22Rv1 (cell line): ENCODE measurements at regions not wholly inside any gene's neighbourhood (a gene's known extent, or its start where the extent isn't known, plus 50 kb on each side); places are given as distances from the start of the nearest gene placed in this dataset.

Source experiments
- H3K27ac ChIP-seq: fragments of 450-650 bp; 2 replicates; pipeline ENCODE4 v1.5.1; 2017
- ZFX ChIP-seq: fragments of 450-650 bp; IDR thresholded peaks from 2 replicates; pipeline ENCODE4 v1.6.1; 2017; ENCODE audit warnings: antibody characterized with exemption, borderline replicate concordance
- TF ChIP-seq, protein P1 (sequence below): fragments of 450-650 bp; IDR thresholded peaks from 2 replicates; pipeline ENCODE4 v1.5.1; 2017; ENCODE audit warnings: mild to moderate bottlenecking

DNA sequence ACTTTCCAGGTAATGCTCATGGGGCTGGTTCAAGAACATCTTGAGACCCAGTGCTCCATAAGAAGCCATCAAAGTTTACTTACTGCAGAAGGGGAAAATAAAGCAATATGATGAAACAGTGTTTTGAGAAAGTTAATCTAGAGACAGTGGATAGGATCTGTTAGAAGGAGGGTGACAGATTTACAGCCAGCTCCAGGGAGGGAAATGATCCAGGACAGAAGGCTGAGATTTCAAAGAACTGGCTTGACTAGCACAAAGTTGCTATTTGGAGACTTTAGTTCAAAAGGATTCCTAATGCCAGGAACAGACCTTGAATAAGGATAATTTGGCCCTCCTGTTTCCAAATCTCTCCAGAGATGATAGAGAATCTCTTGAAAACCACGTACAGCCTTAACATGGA, 166.5 kb upstream of the NECTIN3 start:
- no peak for TF ChIP-seq ZFX
- TF ChIP-seq, protein P1, sequence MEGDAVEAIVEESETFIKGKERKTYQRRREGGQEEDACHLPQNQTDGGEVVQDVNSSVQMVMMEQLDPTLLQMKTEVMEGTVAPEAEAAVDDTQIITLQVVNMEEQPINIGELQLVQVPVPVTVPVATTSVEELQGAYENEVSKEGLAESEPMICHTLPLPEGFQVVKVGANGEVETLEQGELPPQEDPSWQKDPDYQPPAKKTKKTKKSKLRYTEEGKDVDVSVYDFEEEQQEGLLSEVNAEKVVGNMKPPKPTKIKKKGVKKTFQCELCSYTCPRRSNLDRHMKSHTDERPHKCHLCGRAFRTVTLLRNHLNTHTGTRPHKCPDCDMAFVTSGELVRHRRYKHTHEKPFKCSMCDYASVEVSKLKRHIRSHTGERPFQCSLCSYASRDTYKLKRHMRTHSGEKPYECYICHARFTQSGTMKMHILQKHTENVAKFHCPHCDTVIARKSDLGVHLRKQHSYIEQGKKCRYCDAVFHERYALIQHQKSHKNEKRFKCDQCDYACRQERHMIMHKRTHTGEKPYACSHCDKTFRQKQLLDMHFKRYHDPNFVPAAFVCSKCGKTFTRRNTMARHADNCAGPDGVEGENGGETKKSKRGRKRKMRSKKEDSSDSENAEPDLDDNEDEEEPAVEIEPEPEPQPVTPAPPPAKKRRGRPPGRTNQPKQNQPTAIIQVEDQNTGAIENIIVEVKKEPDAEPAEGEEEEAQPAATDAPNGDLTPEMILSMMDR = no peak
- no peak overlapping the region for H3K27ac ChIP-seq

DNA sequence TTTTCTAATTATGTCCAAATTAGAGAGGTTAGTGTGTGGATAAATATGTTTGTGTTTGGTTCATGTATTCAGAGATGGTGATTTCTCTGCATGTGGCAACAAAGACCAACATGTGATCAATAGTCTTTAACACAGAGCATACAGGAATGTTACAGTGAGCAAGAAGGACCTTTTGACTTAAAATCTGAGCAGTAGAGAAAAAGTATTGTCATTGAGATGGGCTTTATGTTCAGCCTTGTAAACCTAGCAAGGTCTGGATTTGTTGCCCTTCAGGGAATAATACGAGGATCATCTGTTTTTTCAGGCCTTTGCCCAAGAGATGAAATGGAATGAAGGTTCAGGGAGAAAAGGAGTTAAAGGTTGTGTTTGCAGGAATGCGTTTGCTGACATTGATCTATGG, 161.8 kb upstream of the NECTIN3 start:
- H3K27ac ChIP-seq = no peak overlapping the region
- no peak for TF ChIP-seq ZFX
- TF ChIP-seq, protein P1 = no peak

DNA sequence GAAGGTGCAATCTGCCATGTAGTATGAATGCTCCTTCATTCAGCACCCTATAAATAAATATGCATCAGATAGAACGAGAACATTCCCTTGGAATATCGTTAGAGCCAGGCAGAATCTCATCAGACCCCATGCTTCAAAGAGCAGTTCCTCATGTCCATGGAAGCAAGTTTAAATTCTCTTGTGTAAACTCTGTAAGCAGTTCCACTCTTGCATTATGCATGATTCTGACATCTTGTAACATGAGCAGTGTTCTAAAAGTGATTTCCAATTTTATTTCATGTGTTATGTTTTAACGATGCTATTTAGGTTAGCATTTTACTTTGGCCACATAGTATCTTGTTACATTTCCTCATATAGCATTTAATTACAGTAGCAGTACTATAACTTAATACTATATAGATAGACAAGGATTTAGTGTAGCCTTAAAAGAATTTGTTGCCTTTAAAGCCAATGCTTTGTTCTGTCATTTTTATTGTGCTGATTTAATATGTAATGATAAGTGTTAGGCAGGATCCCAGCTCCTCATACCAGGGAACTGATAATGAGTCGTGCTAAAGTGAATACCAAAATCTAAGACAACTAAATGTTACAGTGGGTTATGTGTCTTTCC, 161.2 kb upstream of the NECTIN3 start:
- no peak for TF ChIP-seq ZFX
- TF ChIP-seq, protein P1 = no peak
- no peak overlapping the region for H3K27ac ChIP-seq

DNA sequence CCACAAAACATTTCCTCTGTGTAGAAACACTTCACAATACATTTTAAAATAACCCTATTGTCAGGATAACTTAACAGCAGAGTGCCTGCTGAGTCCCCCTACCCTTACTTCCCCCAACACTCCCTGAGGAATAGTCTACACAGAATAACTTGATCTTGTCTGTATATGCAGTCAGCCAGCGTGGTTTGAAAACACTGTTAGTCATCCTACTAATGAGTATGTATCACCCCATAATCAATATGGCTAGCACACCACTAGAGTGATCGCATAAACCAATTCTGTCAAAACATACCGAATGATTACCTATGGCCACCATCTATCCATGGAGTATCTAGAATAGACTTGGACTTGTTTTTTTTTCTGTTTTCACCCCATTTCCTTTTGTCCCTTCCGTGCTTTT, 152.7 kb upstream of the NECTIN3 start:
- no peak for TF ChIP-seq ZFX
- TF ChIP-seq, protein P1 = no peak
- H3K27ac ChIP-seq = no peak overlapping the region

DNA sequence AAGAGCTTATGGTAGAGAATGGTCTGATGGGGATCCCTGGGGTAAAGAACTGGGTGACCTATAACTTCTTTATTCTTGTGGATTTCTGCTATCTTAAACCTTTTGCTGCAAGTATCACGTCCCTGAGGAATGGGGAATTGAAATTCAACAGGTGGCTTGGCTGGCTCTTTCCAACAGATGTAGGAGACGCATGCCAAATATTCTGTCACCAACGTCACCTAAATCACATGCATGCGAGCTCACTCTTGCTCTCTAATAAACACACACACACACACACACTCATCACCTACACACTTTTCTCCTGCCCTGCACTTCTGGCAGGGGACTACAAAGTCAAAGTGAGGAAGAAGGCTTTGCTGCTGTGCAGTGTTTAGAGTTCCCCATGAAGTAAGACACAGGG, 145.8 kb upstream of the NECTIN3 start:
- TF ChIP-seq, protein P1 = no peak
- TF ChIP-seq ZFX = no peak
- no peak overlapping the region for H3K27ac ChIP-seq

DNA sequence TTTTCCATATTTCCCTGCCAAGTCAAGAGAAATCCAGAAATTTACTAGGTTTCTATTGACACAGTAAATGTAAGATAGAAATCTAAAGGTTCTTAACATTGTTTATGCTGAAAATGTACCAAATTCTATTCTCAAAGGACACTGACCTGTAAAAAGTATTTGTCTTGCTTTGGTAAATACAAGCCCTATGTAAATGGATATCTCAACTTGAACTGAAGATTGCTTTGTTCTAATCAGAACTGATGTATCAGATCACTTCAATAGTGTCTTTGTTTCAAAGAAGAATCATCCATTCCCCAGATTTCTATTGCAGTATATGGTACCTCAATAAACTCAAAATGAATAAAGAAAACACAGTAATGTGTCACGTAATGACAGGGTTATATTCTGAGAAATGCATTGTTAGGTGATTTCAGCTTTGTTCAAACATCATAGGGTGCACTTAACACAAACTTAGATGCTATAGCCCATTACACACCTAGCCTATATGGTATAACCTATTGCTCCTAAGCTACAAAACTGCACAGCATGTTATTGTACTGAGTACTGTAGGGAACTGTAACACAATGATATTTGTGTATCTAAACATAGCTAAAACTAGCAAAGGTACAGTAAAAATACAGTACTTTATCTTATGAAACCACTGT, 143.5 kb upstream of the NECTIN3 start:
- no peak for TF ChIP-seq ZFX
- TF ChIP-seq, protein P1 = no peak
- peak overlapping the region; percentile 11; the same call in 1 of the 2 replicates for H3K27ac ChIP-seq

DNA sequence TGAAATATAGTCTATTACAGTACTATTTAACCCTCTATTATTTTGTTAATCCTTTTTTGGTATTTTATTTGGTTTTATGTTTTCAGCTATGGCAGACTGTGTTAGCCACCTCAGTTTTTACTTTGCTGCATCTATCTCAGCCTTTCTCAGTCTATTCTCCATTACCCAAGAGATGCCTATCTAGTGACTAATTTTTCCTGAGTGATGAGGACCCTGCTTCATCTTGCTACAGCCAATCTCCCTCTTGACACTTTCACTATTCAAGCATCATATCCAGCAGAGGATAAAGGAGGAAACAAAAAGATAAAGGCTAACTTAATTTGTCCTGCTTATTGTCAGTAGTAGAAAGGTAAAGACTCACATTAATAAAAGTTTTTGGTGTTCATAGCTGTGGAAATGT, 141.8 kb upstream of the NECTIN3 start:
- TF ChIP-seq ZFX = no peak
- TF ChIP-seq, protein P1 = no peak
- no peak overlapping the region for H3K27ac ChIP-seq
